T-helper 2 cell treated with Interferon-gamma antibody and Interleukin-4, amounts not matched to agents 100 ng/mL and 5 ng/mL, for 36 hours (primary cell): ENCODE measurements at regions not wholly inside any gene's neighbourhood (a gene's known extent, or its start where the extent isn't known, plus 50 kb on each side); places are given as distances from the start of the nearest gene placed in this dataset.

Experiments
- intact Hi-C: fragments of 100-400 bp; cut with micrococcal nuclease; formaldehyde crosslinking; loops from one replicate; pipeline ENCODE4 v1.15.1; 2023

GRCh38 chr18:46373131-46373530, 268.9 kb downstream of the HAUS1 start:
- intact Hi-C loops = no loop called here

DNA sequence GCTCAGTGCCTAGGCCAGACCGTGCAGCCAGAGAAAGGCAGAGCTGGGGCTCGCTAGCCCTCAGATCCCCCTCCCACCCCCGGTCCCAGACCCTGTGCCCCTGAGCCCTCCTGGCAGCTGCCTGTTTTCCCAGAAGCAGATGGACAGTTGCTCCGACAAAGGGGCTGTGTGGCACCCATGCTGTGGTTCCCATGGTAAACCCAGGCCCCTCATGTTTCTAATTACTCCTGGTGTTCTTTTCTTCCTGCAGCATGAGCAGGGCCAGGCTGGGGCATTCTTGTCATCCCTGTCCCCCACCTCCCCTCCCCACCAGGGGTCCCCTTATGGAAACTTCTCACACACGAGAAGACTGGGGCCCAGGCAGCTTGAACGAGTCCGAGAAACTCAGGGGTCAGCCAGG, 269.6 kb downstream of the HAUS1 start:
- intact Hi-C loops = no loop called here

DNA sequence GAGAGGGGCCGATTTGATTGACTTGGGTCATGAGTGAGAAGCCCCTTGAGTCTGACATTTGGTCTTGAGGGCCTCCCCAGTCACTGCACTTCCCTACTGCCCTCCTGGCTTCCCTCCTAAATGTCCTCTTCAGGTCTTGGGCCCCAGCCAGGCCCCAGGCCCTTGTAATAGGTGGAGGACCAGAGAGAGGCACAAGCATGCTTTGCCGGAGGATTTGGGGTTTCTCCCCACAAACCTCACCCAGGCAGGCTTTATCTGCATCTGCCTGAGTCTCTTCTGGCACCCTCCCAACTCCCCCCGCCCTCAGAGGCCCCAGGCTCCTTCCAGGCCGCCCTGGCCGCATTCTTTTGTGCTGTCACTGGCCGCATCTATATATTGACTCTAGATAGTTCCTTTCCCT, 270.7 kb downstream of the HAUS1 start:
- intact Hi-C loops = no loop called here

DNA sequence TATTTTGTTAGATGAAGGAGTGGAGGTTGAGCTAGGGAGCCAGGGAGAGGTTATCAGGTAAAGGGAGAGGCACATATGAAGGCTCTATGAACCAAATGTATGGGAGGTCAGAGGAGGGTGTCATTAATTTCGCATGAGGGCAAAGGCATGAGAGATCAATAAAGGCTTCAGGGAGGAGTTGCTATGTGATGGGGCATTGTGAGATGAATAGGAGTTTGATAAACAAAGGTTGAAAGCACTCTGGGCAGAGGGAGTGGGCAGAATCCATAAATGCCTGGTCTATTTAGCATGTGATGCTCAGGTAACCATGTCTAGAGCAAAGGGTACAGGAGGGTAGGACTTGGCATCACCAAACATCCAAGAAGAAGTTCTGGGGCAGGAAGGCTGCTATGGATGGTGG, 273.4 kb downstream of the HAUS1 start:
- intact Hi-C loops = no loop called here

DNA sequence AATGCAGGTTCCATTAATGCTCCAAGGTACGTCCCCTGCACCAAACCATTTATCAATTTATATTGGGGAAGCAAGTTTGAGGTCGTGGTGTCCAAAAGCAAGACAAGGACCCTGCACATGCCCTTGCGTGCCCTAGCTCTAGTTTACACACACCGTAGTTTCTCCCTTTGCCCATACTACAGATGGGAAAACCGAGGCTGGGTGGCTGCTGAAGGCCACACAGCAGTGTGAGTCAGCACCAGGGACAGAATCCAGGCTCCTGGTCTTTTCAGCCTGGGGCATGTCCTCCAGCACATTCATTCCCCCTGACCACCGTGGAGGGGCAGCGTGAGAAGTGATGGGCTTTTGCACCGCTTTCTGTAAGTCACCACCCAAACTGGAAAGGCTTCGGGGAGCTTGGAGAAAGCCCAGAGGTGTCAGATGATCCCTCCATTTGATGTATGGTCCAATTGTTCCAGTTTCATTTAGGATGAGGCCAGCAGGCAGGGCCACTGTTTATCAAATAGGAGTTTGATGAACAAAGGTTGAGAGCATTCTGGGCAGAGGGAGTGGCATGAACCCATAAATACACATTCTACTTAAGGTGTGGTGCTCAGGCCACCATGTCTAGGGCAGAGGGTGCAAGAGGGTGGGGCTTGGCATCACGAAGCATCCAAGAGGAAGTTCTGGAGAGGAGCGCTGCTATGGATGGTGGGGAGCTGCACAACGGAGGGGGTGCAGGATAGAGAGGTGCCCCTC, 274.1 kb downstream of the HAUS1 start:
- intact Hi-C loops = no loop called here

- intact Hi-C loops = no loop called here
Measured at GRCh38 chr18:46378864-46379207, 274.7 kb downstream of the HAUS1 start.

DNA sequence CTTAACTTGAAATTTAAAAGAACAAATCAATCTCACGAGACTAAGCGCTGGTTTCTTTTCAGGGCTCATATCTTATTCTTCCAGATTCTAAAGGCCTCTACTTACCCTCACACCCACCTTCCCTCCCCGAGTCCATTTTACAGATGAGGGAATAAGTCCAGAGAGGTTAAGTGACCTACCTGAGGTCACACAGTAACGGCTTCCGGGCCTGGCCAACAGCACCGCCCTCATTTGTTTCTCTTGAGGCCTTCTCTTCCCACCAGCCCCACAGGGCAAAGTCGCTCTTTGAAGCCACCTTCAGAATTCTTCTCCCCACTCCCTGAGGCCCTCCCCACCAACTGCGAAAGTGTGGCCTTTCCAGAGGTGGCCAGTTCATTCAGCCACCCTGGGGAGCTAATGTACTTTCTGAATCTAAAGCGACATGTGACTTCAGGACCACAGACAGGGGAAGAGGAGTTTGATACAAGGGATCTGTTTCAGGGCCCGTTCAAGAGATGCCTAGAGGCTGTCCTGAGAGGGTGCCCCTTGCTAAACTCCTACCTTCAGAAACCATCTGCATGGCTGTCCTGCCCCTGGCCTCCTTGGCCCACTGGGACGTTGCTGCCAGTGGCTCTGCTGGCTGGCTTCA, 275.3 kb downstream of the HAUS1 start:
- intact Hi-C loops = no loop called here

DNA sequence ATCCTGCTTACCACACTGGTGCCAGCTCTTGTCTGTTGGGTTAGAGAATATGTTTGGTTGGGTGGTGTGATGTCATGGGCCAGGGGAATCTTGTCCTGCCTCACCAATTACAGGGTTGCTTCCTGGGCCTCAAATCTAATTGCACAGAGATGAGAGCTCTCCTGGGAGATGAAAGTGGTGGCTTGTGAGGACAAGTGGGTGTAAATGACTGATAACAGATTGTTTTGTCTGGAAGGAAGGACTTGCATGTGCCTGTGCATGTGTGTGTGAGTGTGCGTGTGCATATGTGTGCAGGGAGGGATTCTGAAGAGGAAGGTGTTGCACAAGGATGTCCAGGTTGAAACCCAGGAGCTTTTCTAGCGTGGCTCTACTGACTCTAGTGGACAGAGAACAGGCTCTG, 271.9 kb downstream of the LOXHD1 start:
- intact Hi-C loops = no loop called here

GRCh38 chr18:46386788-46387187, 270.2 kb downstream of the LOXHD1 start:
- intact Hi-C loops = no loop called here

DNA sequence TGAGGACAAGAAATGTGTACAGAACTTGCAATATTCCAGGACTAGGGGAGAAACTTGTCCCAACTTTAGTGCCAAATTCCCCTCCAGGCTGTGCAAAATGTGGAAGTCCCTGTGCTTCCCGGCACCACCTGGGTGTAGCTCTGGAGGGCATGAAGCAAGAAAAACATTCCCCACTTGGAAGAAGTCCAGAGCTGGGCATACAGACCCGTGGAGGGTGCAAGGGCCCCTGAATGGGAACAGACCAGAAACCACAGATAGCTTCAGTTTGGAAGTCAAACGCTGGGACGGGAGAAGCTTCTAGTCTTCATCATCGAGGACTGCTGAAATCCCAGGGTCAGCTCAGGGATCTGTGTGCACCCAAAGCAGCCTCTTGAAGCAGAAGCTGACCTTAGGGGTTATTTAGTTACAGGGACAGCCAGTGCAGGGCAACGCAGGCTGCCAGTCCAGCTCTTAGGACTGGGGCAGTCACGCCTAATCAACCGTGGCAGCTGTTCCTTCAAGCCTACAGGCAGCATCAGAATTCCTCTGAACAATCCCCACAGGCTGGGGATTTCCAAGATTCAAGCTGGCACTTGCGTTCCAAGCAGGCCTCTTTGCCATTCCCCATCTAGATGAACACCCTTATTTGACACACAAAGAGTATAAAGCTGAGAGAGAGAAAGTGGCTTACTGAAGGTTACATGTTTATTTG, 269.4 kb downstream of the LOXHD1 start:
- intact Hi-C loops = no loop called here

DNA sequence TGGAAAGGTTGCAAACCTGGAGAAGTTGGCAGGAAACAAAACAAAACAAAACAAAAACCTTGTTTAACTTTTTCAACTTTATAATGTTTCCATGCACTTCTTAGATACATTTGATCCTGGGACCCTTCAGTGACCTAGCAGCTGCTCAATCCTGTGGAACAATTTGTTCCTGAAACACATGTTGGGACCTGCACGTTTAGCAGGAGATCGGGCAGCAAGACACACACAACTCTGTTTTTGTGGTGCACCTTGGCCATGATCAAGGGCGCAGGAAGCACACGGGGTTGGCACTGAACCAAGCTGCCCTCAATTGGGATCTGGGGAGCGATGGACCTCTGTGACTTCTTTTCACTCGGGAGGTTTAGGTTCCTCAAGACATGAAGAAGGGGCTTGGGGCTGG, 268.7 kb downstream of the LOXHD1 start:
- intact Hi-C loops = no loop called here

GRCh38 chr18:46392576-46392975, 264.4 kb downstream of the LOXHD1 start:
- intact Hi-C loops = no loop called here

DNA sequence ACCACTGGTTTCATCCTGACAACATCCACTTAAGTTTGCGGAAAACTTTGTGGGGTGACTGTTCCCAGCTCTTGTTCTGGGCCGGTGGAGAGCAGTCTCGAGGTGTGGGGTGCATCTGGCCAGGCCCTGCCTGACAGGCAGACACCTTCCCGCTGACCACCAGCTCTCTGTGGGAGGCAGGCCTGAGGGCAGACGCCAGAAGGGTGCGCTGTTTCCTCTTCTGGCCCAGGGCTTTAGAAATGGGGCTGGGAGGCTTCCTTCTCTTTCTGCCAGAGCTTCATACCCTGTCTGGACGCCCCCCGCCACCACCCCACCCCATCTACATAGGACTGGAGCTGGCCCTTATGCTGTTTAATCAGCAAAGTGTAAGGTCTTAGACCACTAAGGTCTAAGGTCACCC, 263.8 kb downstream of the LOXHD1 start:
- intact Hi-C loops = no loop called here

DNA sequence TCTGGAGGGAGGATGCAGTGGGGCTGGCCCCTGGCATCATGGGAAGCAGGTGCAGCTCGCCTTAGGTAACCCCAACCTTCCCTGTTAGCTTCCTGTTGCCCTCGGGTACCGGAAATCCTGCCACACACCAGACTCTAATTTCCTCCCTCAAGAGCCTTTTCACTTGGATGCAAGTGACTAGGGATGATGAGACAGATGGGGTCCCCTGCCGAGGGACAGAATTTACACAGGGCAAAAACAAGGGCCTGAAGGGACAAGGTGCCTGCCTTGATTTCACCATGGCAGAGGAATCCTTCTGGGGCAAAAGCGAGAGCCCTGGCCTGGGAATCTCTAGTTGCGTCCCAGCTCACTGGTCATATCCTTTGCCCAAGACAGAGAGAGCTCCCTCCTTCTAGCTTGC, 263.1 kb downstream of the LOXHD1 start:
- intact Hi-C loops = no loop called here

DNA sequence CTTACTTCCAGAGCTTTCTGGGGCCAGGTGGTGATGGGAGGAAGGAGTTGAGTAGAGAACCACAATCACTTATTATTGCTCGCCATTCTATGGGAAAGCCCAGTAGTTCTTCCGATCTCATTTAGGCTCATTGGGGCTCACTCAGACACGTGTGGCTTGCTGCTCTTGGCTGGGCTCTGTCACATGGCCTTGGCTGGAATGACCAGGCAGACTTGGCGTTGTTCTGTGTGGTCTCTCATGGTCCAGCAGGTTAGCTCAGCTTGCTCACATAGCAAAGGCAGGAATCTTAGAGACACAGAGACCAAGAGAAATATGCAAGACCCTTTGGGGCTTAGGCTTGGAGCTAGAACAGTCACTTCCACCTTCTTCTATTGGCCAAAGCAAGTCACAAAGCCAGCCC, 261.2 kb downstream of the LOXHD1 start:
- intact Hi-C loops = no loop called here

DNA sequence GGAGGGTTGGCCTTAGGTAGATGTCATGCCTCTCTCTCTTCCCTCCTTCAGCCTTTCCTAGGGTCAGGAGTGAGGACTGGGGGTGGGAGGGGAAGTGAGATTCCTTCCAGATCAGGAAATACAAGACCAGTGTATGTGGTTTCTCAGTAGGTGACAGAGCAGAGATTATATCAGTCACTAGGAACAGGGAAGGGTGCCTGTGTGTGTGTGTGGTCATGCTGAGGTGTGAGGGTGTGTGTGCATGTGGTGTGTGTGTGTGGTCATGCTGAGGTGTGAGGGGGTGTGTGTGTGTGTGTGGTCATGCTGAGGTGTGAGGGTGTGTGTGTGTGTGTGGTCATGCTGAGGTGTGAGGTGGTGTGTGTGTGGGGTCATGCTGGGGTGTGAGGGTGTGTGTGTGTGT, 259.8 kb downstream of the LOXHD1 start:
- intact Hi-C loops = no loop called here

GRCh38 chr18:46398005-46398404, 259.0 kb downstream of the LOXHD1 start:
- intact Hi-C loops = no loop called here

DNA sequence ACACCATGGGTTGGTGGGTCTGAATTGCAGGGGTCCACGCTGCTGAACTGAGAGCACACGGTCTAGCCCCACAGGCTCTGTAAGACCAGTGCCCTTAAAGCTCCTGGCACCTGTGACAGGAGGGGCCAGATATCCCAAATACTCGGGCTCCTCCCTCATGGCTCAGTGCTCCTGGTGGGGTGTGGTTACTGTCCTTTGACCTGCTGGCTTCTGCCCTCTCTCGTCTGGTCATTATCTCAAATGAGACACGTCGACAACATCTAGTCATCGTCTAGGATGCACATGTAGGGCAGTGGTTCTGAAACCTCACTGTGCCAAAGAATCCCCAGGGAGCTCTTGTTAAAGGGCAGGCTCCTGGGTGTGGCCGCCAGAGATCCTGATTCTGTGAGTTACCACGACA, 258.4 kb downstream of the LOXHD1 start:
- intact Hi-C loops = no loop called here

DNA sequence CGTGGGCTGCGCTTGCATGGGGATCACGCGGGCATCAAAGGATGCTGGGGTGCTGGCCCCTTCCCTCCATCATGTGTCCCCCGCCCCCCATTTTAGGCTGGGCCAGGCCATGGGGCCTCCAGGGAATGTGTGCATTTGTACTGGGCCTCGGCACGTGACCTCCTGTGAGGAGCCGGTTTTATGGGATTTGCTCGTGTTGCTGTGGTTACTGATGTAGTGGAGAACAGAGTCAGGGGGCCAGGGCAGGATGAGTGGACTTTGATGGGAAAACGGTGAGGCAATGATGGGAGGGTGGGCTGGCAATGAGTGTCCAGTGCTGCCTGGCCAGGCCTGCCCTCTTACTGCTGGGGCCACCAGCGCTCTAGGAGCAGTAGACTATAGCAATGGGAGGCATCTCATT, 257.7 kb downstream of the LOXHD1 start:
- intact Hi-C loops = no loop called here

DNA sequence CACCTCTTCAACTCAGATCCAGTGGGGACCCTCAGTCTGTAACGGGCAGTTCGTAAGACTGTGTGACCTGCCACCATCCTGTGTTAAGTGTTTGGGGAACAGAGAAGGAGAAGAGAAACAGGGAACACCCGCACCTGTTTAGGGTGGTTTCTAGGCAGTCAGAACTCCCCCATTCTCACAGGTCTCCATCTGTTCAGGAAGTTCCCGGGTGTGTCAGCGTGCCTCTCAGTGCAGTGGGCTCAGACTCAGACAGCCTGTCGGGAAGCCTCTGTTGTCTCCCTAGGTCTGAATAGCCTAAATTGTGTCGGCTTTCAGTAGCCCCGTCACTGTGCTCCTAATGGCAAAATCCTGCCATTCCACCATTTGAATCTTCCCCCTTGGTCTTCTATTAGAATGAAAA, 256.6 kb downstream of the LOXHD1 start:
- intact Hi-C loops = no loop called here

- intact Hi-C loops = no loop called here
Measured at GRCh38 chr18:46401486-46402070, 255.4 kb downstream of the LOXHD1 start.

GRCh38 chr18:46402396-46402795, 254.6 kb downstream of the LOXHD1 start:
- intact Hi-C loops = no loop called here

DNA sequence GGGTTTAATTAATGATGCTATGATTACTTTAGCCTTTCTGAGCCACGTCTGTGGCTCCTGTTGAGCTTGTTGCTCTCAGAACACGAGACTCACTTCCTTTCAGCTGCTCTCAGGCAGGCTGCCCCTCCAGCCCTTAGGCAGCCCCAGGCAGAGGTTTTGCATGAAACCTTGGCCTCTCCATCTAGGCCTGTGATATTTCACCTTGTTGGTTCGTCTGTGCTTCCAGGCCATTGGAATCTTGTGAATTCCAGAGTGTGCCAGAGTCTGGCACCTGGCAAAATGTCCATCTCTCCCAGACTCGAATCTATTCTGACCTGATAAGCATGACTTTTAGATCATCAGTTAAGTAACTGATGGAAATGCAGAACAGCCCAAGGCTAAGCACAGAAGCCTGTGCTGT, 254.1 kb downstream of the LOXHD1 start:
- intact Hi-C loops = no loop called here
